ENCODE measurements at regions not wholly inside any gene's neighbourhood (a gene's known extent, or its start where the extent isn't known, plus 50 kb on each side); places are given as distances from the start of the nearest gene placed in this dataset.

DNA sequence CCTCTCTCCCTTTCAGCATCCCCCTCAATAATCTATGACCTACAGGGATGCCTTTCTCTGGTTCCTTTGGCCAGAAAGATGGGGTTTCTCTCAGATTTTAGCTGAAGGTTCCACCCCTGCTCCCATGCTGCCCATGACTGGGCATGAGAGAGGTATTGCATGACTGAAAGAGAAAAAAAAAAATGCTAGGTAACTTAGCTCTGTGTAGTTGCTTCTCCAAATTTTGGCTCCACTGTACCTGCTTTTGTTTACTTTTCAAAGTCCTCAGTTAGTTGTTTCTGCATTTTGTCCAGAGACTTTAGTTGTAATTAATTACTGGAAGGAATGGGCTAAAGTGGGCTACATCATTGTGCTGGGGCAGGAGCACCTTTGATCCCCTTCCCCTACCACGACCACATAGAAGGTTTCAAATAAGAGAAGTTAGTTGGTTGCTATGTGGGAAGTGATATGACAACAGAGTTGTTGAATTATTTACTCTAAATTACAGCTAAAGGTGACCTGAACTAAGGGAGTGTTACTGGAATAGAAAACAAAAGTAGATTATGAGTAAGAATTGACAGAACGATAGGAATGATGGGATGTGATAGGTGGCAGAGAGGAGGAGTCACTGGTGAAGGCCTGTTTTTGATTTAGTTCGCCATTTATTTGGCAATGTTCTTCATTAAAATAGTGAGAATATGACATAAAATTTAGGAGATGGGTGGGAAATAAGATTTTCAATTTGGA is 605.4 kb upstream of the NR2F2 start:
- TF ChIP-seq, protein P1, sequence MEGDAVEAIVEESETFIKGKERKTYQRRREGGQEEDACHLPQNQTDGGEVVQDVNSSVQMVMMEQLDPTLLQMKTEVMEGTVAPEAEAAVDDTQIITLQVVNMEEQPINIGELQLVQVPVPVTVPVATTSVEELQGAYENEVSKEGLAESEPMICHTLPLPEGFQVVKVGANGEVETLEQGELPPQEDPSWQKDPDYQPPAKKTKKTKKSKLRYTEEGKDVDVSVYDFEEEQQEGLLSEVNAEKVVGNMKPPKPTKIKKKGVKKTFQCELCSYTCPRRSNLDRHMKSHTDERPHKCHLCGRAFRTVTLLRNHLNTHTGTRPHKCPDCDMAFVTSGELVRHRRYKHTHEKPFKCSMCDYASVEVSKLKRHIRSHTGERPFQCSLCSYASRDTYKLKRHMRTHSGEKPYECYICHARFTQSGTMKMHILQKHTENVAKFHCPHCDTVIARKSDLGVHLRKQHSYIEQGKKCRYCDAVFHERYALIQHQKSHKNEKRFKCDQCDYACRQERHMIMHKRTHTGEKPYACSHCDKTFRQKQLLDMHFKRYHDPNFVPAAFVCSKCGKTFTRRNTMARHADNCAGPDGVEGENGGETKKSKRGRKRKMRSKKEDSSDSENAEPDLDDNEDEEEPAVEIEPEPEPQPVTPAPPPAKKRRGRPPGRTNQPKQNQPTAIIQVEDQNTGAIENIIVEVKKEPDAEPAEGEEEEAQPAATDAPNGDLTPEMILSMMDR (IDR thresholded peaks at IDR 0.05; ENCODE audit: low read depth, low read length, poor library complexity, severe bottlenecking) = no peak
- TF ChIP-seq EZH2phosphoT487 (IDR thresholded peaks at IDR 0.05; ENCODE audit: borderline replicate concordance, low read length) = no peak

Measured in DOHH2 (cell line).